ENCODE measurements at regions not wholly inside any gene's neighbourhood (a gene's known extent, or its start where the extent isn't known, plus 50 kb on each side); places are given as distances from the start of the nearest gene placed in this dataset.

- no peak overlapping the region for H2BK20ac ChIP-seq (ENCODE audit: low read depth, low read length, poor library complexity, severe bottlenecking)
Observed at GRCh38 chr3:31145062-31145461, 250.6 kb upstream of the GADL1 start.

More at GRCh38 chr3:31145062-31145461, 250.6 kb upstream of the GADL1 start:
- peaks cover 9% of the 10 kb centered on the region; the same call in 1 of the 2 replicates for H3K4me1 ChIP-seq (ENCODE audit: insufficient read depth, low read length)
- no peak overlapping the region for H3K23ac ChIP-seq (ENCODE audit: insufficient read length, low read depth, low read length)
- H2AK5ac ChIP-seq (ENCODE audit: insufficient read length, low read length): no peak overlapping the region
- H3K9ac ChIP-seq (ENCODE audit: extremely low read depth, insufficient read length, low read length): no peak overlapping the region
- no peak for DNase-seq
- H4K20me1 ChIP-seq (ENCODE audit: control insufficient read depth, insufficient read depth, insufficient read length): no peaks in the 10 kb centered on the region
- peaks cover 35 to 36% of the 10 kb centered on the region in 2 experiments for H3K9me3 Mint-ChIP-seq
- H3K27me3 Mint-ChIP-seq (ENCODE audit: low read depth): no peaks in the 10 kb centered on the region
- peaks cover 13 to 45% (median 18%) of the 10 kb centered on the region in 3 experiments for H3K36me3 Mint-ChIP-seq (ENCODE audit: insufficient read depth in 1 of 3, low read depth in 3 of 3)
- no CpG with 5 or more reads among the region's 1 CpG for WGBS (ENCODE audit: extremely low coverage, insufficient read length, low lambda C conversion rate)
- H2BK15ac ChIP-seq (ENCODE audit: low read depth, low read length): no peak overlapping the region
- no peaks in the 10 kb centered on the region for H3K27me3 ChIP-seq (ENCODE audit: insufficient read depth, low read length)
- no peaks in the 10 kb centered on the region for H3K79me2 ChIP-seq (ENCODE audit: insufficient read depth, low read length)
- H2BK12ac ChIP-seq (ENCODE audit: insufficient read length, low read depth, low read length): no peak overlapping the region
- no peaks in the 10 kb centered on the region for H3K23me2 ChIP-seq (ENCODE audit: insufficient read length, low read depth, low read length, poor library complexity, severe bottlenecking)
- H3K4ac ChIP-seq (ENCODE audit: low read depth, low read length): no peak overlapping the region
- no peak overlapping the region for H3K18ac ChIP-seq (ENCODE audit: insufficient read length, low read depth, low read length)
- H4K5ac ChIP-seq (ENCODE audit: insufficient read length, low read depth, low read length): no peak overlapping the region
- no peak overlapping the region for H2AFZ ChIP-seq (ENCODE audit: low read length)
- TF ChIP-seq, protein P1, sequence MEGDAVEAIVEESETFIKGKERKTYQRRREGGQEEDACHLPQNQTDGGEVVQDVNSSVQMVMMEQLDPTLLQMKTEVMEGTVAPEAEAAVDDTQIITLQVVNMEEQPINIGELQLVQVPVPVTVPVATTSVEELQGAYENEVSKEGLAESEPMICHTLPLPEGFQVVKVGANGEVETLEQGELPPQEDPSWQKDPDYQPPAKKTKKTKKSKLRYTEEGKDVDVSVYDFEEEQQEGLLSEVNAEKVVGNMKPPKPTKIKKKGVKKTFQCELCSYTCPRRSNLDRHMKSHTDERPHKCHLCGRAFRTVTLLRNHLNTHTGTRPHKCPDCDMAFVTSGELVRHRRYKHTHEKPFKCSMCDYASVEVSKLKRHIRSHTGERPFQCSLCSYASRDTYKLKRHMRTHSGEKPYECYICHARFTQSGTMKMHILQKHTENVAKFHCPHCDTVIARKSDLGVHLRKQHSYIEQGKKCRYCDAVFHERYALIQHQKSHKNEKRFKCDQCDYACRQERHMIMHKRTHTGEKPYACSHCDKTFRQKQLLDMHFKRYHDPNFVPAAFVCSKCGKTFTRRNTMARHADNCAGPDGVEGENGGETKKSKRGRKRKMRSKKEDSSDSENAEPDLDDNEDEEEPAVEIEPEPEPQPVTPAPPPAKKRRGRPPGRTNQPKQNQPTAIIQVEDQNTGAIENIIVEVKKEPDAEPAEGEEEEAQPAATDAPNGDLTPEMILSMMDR (conservative IDR thresholded peaks at IDR 0.05): no peak
- no peak overlapping the region for H3T11ph ChIP-seq (ENCODE audit: low read length)
- H2BK5ac ChIP-seq (ENCODE audit: insufficient read length, low read length): no peak overlapping the region
- H3K27ac Mint-ChIP-seq: no peak overlapping the region
- peaks cover 37 to 49% of the 10 kb centered on the region in 2 experiments for H3K4me1 Mint-ChIP-seq
- no peaks in the 10 kb centered on the region for H3K79me1 ChIP-seq (ENCODE audit: insufficient read depth, low read depth, low read length, poor library complexity, severe bottlenecking)
- no peak overlapping the region for H3K4me3 Mint-ChIP-seq
- H3K56ac ChIP-seq (ENCODE audit: insufficient read length, low read depth, low read length): no peak overlapping the region
- H3K4me2 ChIP-seq (ENCODE audit: insufficient read depth, insufficient read length, low read length): no peak overlapping the region
- peaks cover 11% of the 10 kb centered on the region for H3K9me3 ChIP-seq (ENCODE audit: control insufficient read depth, low read depth, low read length)
- no peak overlapping the region for H2BK120ac ChIP-seq (ENCODE audit: low read depth, low read length, poor library complexity, severe bottlenecking)
- no peak overlapping the region for H3K14ac ChIP-seq (ENCODE audit: insufficient read depth, low read length)
- H4K8ac ChIP-seq (replicated peaks; ENCODE audit: insufficient read length, low read depth, low read length): no peak overlapping the region
- no peak overlapping the region for H4K91ac ChIP-seq (ENCODE audit: insufficient read length, low read depth, low read length)
- H3K27ac ChIP-seq (ENCODE audit: insufficient read length, low read depth, low read length): no peak overlapping the region
